ENCODE measurements at regions not wholly inside any gene's neighbourhood (a gene's known extent, or its start where the extent isn't known, plus 50 kb on each side); places are given as distances from the start of the nearest gene placed in this dataset.

DNA sequence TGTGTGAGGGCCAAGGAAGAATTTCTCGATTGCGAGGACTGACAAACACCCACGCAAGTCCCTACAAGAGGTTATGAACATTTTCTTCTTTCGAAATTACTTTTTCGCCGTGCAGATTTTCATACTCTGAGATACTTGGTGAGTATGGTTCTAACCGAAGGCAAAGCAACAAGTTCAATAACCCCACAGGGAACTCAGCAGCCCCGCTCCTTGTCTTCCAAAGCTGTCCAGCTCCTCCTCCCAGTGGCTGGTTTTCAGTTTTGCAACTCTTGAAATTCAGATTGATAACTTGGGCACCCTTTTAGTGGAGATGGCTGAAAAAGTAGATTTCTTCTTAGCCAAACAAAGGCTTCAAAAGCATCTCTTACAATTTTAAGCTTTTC is 154.4 kb downstream of the SETD4 start:
- no peak overlapping the region for H3K4me3 ChIP-seq (ENCODE audit: low read depth, low read length)
- no peak for DNase-seq (ENCODE audit: low read depth, low spot score)
- TF ChIP-seq, protein P1, sequence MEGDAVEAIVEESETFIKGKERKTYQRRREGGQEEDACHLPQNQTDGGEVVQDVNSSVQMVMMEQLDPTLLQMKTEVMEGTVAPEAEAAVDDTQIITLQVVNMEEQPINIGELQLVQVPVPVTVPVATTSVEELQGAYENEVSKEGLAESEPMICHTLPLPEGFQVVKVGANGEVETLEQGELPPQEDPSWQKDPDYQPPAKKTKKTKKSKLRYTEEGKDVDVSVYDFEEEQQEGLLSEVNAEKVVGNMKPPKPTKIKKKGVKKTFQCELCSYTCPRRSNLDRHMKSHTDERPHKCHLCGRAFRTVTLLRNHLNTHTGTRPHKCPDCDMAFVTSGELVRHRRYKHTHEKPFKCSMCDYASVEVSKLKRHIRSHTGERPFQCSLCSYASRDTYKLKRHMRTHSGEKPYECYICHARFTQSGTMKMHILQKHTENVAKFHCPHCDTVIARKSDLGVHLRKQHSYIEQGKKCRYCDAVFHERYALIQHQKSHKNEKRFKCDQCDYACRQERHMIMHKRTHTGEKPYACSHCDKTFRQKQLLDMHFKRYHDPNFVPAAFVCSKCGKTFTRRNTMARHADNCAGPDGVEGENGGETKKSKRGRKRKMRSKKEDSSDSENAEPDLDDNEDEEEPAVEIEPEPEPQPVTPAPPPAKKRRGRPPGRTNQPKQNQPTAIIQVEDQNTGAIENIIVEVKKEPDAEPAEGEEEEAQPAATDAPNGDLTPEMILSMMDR (IDR thresholded peaks at IDR 0.05; ENCODE audit: low read depth, low read length), result no peak
- in situ Hi-C loops (cut with HindIII; ENCODE audit: low sequenced_read_pairs), result no loop called here

DNA sequence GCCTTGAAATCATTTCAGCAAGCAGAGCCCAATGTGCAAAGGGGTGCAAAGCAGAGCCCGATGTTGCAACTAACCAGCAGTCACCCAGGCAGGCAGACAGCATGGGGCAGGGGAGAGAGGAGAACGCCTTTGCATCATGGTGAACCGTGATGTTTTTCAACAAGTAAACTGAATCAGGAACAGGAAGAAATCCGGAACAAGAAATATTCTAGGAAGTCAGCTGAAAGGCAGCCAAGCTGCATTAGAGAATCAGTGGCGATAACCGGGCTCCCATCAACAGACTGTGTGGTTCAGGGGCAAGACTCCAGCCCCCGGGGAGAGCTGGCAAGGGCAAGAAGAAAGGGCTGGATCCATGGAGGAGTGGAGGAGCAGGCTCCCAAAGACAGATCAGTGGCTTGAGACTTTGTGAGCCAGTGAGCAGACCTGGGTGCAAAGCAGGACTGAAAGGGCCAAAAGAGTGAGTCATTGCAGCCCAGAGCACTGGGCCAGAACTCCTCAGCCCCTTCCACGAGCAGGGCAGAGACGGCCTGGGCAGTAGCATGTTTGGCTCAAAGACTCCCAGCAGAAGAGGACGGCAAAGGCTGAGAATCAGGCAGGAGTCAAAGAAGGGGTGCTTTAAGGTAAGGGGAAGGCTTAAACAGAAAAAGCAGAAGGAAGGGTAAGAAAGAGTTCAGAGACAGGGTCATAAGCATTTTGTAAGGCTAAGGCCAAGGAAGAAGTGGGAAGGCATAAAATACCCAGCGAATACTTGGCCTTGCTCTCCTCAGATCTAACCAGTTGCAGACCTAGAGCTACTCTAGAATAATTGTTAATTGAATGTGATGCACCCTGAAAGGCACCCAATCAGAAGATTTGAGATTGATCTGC is 155.0 kb downstream of the SETD4 start:
- H3K4me3 ChIP-seq (ENCODE audit: low read depth, low read length), result no peak overlapping the region
- TF ChIP-seq, protein P1 (IDR thresholded peaks at IDR 0.05; ENCODE audit: low read depth, low read length), result no peak
- in situ Hi-C loops (cut with HindIII; ENCODE audit: low sequenced_read_pairs), result no loop called here
- DNase-seq (ENCODE audit: low read depth, low spot score), result no peak

DNA sequence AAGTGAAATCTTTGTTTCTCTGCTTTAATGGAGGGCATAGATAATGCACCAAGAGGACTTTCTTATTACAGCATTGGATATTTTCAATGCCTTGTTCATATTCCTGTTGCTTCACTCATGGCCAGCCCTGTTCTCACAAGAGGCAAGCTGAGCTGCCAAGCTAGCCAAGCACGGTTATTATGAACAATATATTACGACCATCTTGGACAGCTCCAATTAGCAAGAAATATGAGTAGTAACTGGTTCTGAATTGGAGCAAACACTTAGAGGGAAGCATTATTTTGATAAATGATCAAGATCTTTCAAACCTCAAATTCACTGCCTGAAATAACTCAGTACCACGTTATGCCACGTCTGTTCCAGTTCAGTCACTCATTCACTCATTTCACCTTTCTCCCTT is 159.8 kb downstream of the SETD4 start:
- TF ChIP-seq, protein P1 (IDR thresholded peaks at IDR 0.05; ENCODE audit: low read depth, low read length), result no peak
- in situ Hi-C loops (cut with HindIII; ENCODE audit: low sequenced_read_pairs), result no loop called here
- H3K4me3 ChIP-seq (ENCODE audit: low read depth, low read length), result no peak overlapping the region
- no peak for DNase-seq (ENCODE audit: low read depth, low spot score)

DNA sequence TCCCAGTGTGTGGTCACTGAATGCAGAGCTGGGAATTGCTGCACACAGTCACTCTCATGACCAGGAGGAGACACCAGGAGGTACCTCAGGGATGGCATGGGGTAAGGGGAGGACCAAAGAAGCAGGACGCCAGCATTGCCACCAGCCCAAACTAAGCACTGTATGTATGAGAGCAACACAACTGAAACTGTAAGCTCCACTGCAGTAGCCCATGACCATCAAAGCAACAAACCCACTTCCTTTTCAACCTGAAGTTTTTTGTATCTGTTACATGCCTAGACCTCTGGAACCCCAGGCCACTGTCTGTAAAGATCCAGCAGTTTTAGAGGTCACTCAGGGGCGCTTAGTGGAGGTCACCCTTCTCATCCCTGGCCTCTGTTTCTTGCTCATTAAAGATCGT is 164.3 kb downstream of the SETD4 start:
- no peak for DNase-seq (ENCODE audit: low read depth, low spot score)
- no peak overlapping the region for H3K4me3 ChIP-seq (ENCODE audit: low read depth, low read length)
- in situ Hi-C loops (cut with HindIII; ENCODE audit: low sequenced_read_pairs), result no loop called here
- TF ChIP-seq, protein P1 (IDR thresholded peaks at IDR 0.05; ENCODE audit: low read depth, low read length), result no peak

DNA sequence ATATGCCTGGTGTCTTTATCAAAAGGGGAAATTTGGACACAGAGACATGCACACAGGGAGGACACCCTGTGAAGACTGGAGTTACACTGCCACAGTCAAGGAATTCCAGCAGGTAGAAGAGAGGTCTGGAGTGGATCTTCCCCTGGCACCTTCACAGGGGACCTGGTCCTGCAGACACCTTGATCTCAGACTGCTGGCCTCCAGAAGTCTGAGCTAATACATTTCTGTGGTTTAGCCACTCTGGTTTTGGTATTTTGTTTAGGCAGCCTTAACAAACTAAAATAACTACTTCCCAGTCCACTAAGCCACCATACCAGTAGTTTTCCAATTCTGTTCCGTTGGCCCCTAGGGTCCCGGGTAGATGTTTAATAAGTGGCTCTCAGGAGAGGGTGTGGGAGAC is 164.7 kb downstream of the SETD4 start:
- TF ChIP-seq, protein P1 (IDR thresholded peaks at IDR 0.05; ENCODE audit: low read depth, low read length), result no peak
- no peak overlapping the region for H3K4me3 ChIP-seq (ENCODE audit: low read depth, low read length)
- in situ Hi-C loops (cut with HindIII; ENCODE audit: low sequenced_read_pairs), result no loop called here
- no peak for DNase-seq (ENCODE audit: low read depth, low spot score)

DNA sequence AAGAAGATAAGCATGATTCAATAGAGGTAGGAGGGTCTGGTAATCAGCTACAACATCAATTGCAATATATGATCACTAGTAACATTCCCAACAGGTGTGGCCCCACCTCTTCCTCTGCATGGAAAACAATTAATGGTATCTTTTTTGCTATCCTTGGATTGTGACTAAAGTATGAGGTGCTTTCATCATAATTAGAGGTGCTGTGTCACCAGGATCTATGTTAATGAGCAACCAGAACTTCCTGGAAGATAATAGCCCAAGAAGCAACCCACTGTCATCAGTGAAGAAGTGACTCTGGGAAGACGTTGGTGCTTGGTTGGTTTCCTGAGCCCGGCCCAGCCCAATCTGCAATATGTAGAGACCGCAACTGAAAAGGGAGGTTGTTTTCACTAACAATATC is 167.2 kb downstream of the SETD4 start:
- in situ Hi-C loops (cut with HindIII; ENCODE audit: low sequenced_read_pairs), result no loop called here
- TF ChIP-seq, protein P1 (IDR thresholded peaks at IDR 0.05; ENCODE audit: low read depth, low read length), result no peak
- no peak for DNase-seq (ENCODE audit: low read depth, low spot score)
- no peak overlapping the region for H3K4me3 ChIP-seq (ENCODE audit: low read depth, low read length)
